ENCODE measurements at regions not wholly inside any gene's neighbourhood (a gene's known extent, or its start where the extent isn't known, plus 50 kb on each side); places are given as distances from the start of the nearest gene placed in this dataset.
"Not testable (repeated sequence)": the region's sequence is repeated elsewhere in the genome, so short reads cannot be mapped to it uniquely, and the experiment has no call there.

DNA sequence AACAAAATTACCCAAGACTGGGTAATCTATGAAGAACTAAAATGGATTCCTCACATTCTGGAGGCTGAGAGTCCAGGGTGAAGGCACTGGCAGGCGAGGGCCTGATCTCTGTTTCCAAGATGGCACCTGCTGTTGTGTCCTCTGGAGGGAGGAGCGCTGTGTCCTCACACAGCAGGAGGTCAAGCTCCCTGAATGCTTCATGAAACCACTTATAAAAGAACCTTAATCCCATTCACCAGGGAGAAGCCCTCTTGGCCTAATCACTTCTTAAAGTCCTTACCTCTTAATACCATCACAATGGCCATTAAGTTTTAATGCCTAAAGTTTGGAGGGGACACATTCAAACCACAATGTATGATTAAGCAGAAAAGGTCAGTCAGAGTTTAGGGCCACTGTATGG, 172.4 kb downstream of the EMP1 start:
- no peak for DNase-seq (ENCODE audit: extremely low read depth, low read depth)

DNA sequence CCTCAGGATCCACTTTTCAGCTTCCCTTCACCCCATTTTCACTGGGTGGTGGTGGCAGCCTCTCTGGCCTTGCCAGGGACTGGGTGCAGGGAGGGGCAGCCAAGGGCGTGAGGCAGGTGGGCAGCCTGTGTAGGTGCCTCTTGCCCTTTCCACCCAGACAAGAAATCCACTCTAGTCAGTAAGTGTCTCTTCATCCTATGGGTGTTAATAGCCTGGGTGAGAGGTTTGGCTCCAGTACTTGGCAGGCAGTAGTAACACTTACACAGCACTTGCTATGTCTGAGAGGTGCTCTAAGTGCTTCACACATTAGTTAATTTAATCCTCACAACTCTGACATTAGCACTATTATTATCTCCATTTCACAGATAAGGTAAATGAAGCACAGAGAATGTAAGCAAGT, 171.9 kb downstream of the EMP1 start:
- no peak for DNase-seq (ENCODE audit: extremely low read depth, low read depth)

DNA sequence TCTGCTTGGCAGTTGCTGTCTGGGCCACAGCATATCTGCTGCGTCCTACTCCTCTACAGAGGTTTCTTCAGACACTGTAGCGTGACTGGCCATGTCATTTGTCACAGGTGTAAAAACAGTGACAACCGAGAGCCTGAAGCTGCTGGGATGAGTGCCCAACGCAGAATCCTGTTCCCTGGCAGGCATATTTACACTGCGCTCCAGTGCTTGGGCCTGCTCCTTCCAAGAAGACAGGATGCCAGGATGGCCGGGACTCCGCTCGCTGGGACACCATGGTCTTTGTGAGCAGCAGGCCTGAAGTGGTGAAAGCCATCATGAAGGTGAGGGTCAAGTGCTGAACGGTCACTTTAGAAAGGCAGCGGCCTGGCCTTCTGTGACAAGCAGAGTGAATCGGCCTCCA, 171.4 kb downstream of the EMP1 start:
- DNase-seq (ENCODE audit: extremely low read depth, low read depth), result no peak

DNA sequence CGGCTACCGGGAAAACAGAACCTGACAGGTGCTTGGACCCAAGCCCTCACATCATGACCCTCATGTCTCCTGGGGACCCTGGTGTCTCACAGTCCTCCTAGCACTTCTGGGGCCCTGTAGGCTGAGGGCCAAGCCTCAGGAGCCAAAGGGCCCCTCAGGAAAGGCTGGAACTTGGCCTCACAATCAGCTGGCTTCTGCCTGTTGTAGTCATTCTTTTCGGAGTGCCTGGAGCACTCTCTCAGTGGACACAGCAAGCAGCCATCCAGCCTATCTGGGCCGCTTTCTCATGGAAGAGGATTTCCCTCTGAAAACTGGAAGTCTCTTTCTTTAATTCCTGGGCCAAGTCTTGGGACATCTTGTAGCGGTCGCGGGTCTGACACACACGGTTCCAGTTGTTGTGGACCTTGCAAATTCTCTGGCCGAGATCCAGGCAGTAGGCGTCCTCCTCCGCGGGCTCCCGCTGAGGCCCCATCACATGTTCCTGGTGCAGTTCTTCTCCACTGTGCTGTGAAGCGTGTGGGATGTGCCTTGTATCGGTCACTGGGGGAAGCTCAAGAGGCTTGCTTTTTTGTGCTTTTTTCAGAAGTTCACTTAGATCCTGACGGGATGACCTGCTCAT, 169.3 kb downstream of the EMP1 start:
- DNase-seq (ENCODE audit: extremely low read depth, low read depth), result no peak

DNA sequence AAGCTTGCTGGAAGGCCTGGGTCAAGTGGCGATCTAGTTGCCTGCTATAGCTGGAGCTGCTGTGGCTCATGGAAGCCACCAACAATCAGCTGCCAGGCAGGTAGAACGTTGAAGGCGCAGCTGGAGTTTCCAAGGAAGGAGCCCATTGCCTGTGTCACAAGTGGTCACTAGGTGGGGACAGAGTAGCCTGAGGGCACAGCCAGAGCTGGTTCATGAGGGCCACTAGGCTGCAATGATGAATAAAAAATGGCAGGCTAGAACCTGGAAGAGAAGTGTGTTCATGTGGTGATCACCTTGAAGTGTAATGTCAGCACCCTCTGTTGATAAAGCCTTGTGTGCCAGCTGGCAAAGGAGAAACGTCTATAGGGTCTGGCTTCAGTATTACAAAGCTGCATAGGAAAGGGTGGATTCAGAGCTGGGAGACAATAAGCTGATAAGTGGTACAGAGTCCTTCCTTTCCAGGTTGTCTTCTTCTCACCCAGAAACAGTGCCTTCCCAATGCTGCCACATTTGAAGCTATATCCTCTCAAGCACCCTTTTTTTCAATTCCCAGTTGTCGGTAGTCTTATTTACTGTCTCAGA, 165.8 kb downstream of the EMP1 start:
- DNase-seq (ENCODE audit: extremely low read depth, low read depth), result peak; percentile 46

DNA sequence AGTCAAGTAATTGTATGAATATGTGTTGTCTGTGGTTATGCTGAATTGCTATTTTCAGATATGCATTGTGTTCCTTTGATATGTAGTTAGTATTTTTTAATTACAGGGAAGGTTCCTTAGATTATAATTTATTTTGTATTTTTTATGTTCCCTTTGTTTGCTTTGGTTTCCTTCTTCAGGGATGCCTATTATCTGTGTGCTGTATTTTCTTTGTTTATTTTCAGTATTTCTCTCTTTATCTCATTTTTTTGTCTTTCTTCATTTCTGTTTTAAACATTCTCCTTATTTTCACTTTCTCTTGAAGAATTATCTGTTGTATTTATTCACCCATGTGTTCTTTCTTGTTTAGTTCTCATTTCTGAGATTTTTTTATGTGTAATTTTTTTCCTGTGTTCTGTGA, 163.1 kb downstream of the EMP1 start:
- DNase-seq (ENCODE audit: extremely low read depth, low read depth), result no peak

DNA sequence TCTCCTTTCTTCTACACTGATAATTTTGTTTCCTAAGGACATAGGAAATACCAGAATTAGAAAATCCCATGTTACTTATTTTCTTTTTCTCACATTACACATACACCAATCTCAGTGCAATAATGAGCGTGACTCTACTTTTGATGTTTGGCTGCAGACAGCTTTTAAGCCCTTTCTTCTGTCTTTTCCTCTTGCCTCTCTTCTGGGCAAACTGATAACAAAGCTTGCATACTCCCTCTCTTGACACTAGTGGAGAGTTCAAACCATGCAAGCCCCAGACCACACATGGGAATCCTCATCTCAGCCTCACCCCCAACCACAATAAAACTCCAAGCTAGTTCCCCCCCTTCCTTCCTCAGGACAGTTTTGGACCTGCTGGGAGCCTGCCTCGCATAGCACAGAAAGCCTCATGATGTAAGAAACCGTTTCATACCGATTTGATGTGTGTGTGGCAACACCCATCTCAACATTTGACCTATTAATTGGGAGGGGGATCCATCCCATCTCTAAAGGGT, 161.9 kb downstream of the EMP1 start:
- no peak for DNase-seq (ENCODE audit: extremely low read depth, low read depth)

DNA sequence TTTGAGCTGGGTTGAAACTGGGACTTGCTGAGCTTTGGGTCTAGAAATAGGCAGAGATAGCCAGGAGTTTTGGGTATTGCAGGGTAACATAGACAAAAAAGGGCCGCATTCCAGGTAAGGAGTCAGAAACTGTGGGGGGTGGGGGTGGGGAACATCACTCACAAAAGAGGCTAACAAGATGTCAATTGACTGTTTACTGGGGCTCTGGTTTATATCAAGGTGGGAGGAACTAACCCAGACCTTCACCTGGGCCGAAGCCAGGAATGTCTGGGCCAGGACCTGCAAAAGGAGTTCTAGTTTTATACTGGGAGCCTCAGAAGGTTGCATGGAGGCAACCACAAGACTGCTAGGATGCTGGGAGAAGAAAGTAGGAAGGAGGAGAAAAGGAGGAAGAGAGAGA, 154.4 kb downstream of the EMP1 start:
- no peak for DNase-seq (ENCODE audit: extremely low read depth, low read depth)

DNA sequence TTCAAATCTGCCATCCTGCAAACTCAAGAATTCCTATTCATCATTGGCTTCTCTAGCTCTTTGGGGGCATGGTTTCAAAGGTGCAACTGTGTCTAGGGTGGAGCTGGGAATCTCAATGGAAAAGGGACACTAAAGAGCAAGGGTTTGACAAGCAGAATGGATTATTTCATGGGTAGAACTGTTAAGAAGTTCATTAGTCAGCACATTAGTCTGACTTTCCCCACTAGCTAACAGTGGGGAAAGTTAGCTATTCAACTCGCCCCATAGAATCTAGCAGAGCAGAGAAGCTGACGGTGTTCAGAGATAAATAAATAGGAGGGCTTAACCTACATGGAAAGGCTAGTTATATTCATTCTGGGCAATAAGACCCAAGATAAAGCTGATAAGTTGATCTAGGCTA, 153.9 kb downstream of the EMP1 start:
- no peak for DNase-seq (ENCODE audit: extremely low read depth, low read depth)

DNA sequence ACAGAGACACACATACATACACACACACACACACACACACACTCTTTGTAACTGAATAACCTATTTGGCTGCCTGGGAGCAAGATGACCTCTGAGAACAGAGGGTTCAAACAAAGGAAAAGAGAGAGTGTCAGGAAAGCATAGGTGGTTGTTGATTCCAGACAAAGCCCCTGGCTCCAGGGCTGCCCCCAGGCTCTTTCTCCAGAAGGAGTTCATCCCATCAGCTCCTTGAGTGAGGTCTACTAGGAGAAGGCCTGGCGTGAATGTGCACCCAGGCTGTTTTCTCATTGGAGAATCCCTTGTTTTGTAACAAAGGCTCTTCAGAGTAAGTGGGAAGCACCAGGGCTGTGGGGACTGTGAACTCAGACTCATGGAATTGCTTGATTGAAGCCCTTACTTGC, 151.9 kb downstream of the EMP1 start:
- no peak for DNase-seq (ENCODE audit: extremely low read depth, low read depth)

DNA sequence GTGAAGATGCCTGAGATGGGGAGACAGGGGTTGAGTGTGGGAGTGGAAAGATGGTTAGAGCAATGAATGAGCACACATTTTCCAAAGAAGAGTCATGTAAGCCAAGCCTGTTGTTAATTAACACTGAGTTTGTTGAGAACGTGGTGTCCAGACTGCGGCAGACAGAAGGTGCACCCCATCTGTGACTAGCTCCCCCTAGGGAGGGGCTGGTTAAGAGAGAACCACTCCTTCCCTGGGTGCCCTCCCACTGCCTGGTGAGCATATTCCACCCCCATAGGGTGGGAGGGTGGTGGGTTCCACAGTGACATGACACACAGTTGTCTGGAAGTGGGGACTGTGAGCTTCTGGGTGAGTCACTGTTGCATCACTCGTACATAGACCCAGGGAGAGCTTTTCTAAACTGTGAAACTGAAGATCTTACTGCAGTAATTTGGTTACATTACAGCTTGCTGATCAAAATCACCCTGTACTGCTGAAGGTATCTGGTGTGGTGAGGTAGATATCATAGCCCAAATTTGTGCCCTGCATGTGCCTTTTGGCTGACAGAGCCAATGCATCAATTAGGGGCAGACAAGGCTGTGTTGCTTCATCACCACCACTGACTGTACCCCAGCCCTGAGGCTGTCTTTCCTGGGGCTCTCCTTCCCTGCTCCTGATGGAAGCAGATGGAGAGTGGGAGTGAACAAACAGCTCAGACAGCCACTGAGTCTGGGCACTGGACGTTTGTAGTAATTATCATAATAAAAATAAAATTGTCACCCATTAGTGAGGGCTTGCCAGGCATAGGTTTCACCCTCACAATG, 150.9 kb downstream of the EMP1 start:
- no peak for DNase-seq (ENCODE audit: extremely low read depth, low read depth)

DNA sequence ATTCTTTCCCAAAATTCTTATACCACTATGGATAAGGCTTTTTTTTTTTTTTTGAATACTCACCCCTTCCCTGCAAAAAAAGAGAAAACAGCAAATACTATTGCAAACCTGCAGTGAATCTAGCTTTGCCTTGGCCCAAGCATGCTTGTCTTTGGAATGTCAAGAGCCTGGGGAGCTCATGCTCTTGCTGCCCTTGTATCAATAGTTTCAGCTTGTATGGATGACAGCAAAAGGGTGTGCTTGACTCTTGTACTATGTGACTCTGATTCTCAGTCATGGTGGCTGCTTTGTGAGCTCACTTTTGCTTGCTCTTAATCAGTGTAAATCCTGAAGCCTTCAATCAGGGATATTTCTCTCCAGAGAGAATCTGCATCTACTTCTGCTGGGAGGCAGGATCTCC, 149.2 kb downstream of the EMP1 start:
- DNase-seq (ENCODE audit: extremely low read depth, low read depth), result no peak

DNA sequence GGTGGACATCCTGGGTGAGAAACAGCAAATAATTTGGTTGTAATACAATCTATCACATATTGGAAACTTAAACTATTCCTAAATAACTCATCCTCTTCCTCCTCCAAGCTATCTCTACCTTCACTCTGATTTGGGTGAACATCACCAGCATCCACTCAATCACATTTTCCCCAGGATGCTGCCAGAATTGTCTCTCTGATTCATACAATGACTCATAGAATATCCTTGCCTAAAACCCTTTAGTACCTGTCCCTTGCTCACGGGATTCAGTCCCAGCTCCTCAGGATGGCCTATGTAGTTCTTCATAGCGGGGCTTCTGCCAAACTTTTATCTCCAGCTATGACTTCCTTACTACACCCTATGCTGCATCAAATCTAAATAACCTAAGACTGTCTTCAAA, 146.8 kb downstream of the EMP1 start:
- DNase-seq (ENCODE audit: extremely low read depth, low read depth), result no peak

DNA sequence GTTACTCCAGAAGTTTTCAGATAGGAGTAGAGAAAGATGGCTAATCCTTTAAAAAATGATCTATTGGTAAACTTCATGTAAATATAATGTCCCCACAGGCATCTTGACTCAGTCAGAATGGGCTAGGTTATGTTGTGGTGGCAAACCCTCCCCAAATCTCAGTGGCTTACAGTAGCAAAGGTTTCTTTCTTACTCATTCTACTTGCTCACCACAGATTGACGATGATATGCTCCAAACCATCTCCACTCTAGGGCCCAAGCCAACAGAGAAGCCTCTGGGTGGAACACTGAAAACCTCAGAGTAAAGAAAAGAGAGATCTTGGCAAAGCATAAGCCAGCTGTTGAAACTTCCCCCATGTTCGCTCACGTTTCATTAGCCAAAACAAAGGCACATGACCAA, 146.4 kb downstream of the EMP1 start:
- no peak for DNase-seq (ENCODE audit: extremely low read depth, low read depth)

DNA sequence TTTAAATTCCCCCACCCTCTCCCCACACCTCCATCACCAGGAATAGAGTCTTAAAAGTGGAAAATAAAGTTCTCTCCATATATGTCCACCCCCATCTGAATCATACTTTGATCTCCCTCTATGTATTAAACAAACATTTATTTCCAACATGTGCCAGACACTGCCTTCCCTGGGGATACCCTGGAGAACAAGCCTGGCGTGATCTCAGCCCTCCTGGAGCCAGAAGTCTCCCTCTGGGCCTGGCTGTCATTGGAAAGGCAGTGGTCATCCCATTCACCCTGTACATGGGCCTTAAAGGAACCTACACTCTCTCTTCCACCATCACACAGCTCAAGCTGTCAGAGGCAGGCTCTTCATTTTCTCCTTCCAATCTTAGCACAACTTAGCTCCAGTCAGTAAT, 143.6 kb downstream of the EMP1 start:
- DNase-seq (ENCODE audit: extremely low read depth, low read depth), result no peak

DNA sequence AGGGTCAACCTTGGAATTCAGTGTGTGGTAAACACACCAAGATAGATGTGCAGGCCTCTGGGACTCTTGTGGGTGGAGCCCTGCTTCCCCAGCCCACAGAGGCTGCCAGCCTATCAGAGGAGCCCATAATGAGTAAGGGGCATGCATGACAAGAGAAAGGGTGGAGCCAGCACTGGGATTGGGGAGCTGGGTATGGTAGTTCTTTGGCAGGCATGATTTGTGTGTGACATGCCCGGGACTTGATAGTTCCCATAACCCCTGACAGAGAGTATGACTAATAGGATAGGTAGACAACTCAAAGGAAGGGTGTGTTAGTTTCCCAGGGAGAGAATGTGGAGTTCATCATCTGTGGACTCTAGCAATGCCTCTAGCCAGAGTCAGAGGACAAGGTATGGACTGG, 143.0 kb downstream of the EMP1 start:
- no peak for DNase-seq (ENCODE audit: extremely low read depth, low read depth)

DNA sequence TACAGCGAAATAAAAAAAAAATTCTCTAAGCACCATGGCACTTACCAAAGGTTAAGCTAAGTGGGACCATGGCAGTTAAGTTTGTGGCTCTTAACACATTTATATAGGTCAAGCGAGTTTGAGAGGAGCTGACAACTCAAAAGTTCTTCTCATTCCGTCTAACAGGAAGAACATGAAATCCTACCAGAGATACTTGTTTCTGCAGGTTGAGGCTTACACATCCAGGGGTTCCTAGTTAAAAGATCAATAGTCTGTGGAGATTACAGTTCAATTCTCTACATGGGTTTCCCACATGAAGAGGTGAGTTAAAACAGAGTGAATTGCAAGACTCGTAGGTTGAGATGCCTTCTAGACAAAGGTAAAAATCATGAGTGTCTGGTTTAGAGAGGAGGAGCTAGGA, 142.6 kb downstream of the EMP1 start:
- no peak for DNase-seq (ENCODE audit: extremely low read depth, low read depth)

DNA sequence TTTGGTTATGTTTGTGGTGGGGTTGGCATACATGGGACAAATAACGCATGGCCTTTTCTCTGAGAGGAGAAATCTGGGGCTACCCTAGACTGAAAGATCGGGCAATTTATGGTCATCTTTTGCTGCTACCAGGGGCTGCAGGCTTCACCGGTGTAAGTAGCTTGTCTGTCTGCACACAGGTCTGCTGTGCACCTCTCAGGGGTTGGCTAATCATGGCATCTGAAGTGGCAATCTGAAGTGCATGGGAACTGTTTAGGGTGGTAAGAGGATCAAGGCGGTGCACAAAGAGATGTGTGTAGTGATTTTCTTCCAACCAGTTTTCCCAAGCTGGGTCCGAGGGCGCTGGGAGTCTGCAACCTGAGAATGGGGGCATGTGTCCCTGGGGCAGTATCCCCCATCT, 141.3 kb downstream of the EMP1 start:
- DNase-seq (ENCODE audit: extremely low read depth, low read depth), result no peak

DNA sequence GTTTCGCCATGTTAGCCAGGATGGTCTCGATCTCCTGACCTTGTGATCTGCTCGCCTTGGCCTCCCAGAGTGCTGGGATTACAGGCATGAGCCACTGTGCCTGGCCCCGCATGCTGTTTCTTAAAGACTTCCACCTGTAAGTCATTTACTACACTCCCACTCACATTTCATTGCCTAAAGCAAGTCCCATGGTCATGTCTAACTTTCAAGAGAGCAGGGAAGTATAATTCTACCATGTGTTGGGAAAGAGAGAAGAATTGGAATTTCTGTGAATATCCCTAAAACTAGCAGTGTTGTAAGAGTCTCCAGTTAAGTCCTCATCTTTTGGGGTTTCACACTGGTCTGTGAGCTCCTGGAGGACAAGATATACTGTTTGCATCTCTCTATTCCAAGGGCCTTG, 139.7 kb downstream of the EMP1 start:
- no peak for DNase-seq (ENCODE audit: extremely low read depth, low read depth)

DNA sequence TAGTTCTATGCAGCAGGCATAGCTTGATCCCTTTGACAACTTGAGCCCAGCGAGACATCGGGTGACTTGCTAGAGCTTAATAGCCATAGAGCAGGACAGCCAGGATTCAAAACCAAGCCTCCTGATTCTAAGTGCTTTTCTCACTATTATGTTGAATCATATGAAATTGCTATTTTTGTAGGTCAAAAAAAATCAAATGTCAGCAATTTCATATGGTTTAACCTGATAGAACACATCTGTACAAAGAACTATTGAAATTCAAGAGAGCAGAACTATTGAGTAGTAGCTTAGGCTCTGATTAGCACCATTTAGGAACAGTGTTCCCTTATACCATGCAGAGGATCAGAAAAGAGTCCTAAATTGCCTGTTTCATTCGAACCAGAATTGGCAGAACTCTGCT, 132.0 kb downstream of the EMP1 start:
- DNase-seq (ENCODE audit: extremely low read depth, low read depth), result no peak

DNA sequence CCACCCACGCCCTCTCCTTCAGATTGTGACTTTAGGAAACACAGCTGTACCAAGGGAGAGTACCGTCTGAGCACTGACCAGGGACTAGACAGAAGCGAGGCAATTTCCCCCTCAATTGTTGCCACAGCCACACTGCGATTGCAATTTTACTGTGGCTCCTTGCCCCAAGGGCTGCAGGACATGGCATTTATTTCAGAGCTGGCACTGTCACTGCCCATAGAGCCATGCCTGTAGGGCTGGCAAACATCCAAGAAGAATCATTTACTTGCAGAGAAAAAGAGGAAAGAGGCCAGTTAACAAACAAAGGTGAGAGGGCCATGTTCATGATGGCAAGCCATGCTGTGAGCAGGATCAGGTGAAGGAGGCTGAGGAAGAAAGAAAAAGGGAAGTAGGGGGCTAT, 129.6 kb downstream of the EMP1 start:
- DNase-seq (ENCODE audit: extremely low read depth, low read depth), result no peak

DNA sequence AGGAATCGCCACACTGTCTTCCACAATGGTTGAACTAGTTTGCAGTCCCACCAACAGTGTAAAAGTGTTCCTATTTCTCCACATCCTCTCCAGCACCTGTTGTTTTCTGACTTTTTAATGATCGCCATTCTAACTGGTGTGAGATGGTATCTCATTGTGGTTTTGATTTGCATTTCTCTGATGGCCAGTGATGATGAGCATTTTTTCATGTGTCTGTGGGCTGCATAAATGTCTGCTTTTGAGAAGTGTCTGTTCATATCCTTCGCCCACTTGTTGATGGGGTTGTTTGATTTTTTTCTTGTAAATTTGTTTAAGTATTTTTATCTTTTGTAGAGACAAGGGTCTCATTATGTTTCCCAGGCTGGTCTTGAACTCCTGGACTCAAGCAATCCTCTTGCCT, 128.5 kb downstream of the EMP1 start:
- not testable (repeated sequence) for DNase-seq (ENCODE audit: extremely low read depth, low read depth)

All from NCI-H460 (cell line).